Loucy (cell line): ENCODE measurements at regions not wholly inside any gene's neighbourhood (a gene's known extent, or its start where the extent isn't known, plus 50 kb on each side); places are given as distances from the start of the nearest gene placed in this dataset.

Source experiments
- H2AFZ ChIP-seq: fragments of 200-600 bp; sonication (generic); 2 replicates; pipeline ENCODE4 v1.6.0; 2016; ENCODE audit warnings: antibody characterized with exemption, mild to moderate bottlenecking, low read length, moderate library complexity
- H3F3A ChIP-seq: fragments of 200-600 bp; 2 replicates; pipeline ENCODE4 v1.6.0; 2016; ENCODE audit warnings: antibody characterized with exemption, low read depth, mild to moderate bottlenecking
- H3K27me3 ChIP-seq: fragments of 200-600 bp; sonication (generic); 2 replicates; pipeline ENCODE4 v1.6.1; 2014; ENCODE audit warnings: low read length, mild to moderate bottlenecking; ENCODE audit not compliant: insufficient read depth, poor library complexity, severe bottlenecking
- H3K36me3 ChIP-seq: fragments of 200-600 bp; sonication (generic); 2 replicates; pipeline ENCODE4 v1.6.1; 2016; ENCODE audit warnings: low read length; ENCODE audit not compliant: insufficient read depth
- H3K4me1 ChIP-seq: fragments of 200-600 bp; sonication (generic); 2 replicates; pipeline ENCODE4 v1.5.1; 2014; ENCODE audit warnings: low read length, mild to moderate bottlenecking; ENCODE audit not compliant: insufficient read depth, poor library complexity, severe bottlenecking
- H3K4me2 ChIP-seq: fragments of 200-600 bp; sonication (generic); 2 replicates; pipeline ENCODE4 v1.6.0; 2014; ENCODE audit warnings: antibody characterized with exemption, low read length, low read depth, mild to moderate bottlenecking; ENCODE audit not compliant: poor library complexity, severe bottlenecking
- H3K4me3 ChIP-seq: fragments of 200-600 bp; sonication (generic); 2 replicates; pipeline ENCODE4 v1.5.1; 2014; ENCODE audit warnings: low read length, mild to moderate bottlenecking, mixed read lengths; ENCODE audit not compliant: poor library complexity, severe bottlenecking
- H3K79me2 ChIP-seq: fragments of 200-600 bp; sonication (generic); 2 replicates; pipeline ENCODE4 v1.6.1; 2014; ENCODE audit warnings: low read length; ENCODE audit not compliant: insufficient read depth
- H3K9ac ChIP-seq: fragments of 200-600 bp; sonication (generic); 2 replicates; pipeline ENCODE4 v1.6.0; 2014; ENCODE audit warnings: mild to moderate bottlenecking, low read depth, low read length, moderate library complexity; ENCODE audit not compliant: poor library complexity, severe bottlenecking
- H3K9me2 ChIP-seq: fragments of 200-600 bp; sonication (generic); replicated peaks from 2 replicates; pipeline ENCODE4 v1.6.1; 2016; ENCODE audit warnings: low read depth, low read length, mixed read lengths
- H3K9me3 ChIP-seq: fragments of 200-600 bp; sonication (generic); 2 replicates; pipeline ENCODE4 v1.6.1; 2014; ENCODE audit warnings: mild to moderate bottlenecking, antibody characterized with exemption, low read length, low read depth; ENCODE audit not compliant: insufficient read depth
- H4K20me1 ChIP-seq: fragments of 200-600 bp; sonication (generic); 2 replicates; pipeline ENCODE4 v1.6.0; 2014; ENCODE audit warnings: antibody characterized with exemption, low read length, mild to moderate bottlenecking; ENCODE audit not compliant: insufficient read depth, poor library complexity, severe bottlenecking
- EZH2phosphoT487 ChIP-seq: fragments of 200-600 bp; IDR thresholded peaks from 2 replicates; pipeline ENCODE4 v1.6.1; 2018; ENCODE audit warnings: antibody characterized with exemption, mild to moderate bottlenecking, moderate library complexity, borderline replicate concordance
- TF ChIP-seq, protein P1 (sequence below): fragments of 200-600 bp; sonication (generic); conservative IDR thresholded peaks from 2 replicates; pipeline ENCODE4 v1.5.1; 2014; ENCODE audit warnings: mild to moderate bottlenecking, antibody characterized with exemption, low read length

DNA sequence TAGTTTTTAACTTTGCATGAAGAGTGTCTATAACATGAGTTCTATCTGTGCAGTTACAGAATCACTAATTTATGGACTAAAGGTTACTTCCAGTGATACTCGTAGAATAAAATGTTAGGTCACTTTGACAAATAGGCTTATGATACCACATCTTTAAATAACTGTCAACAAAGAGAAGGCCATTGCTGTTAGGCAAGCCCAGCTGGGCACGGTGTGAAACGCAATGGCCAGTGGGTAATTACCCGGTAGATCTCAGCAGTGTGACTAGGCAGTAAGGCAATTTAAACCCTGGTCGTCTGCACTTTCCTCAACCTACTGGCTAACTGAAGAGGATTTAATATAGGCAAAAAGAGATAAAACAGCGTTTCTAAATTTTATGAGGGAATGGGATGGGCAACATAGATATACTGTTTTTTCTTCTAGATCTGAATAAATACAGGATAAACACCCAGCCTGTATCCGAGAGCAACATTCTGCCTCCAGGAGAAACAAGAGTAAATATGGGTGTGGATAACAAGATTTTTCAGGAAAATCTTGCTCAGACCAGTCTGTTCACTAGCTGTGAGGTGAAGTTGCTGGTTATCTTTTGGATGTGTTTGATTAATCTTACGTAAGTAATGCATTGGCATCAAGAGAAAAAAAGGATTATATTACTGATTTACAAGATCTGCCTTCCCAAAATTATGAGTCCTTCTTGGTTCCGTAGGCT lies 631.3 kb downstream of the EFNB2 start:
- Histone ChIP-seq H3K9me2 (no peaks in the 10 kb centered on the region), H3F3A (no peaks in the 10 kb centered on the region), H3K4me1 (peaks cover 11% of the 10 kb centered on the region), H3K27me3 (no peaks in the 10 kb centered on the region), H3K79me2 (no peaks in the 10 kb centered on the region), H4K20me1 (no peaks in the 10 kb centered on the region), H2AFZ (no peak overlapping the region), H3K4me3 (no peak overlapping the region), H3K36me3 (no peaks in the 10 kb centered on the region), H3K9ac (no peak overlapping the region), H3K9me3 (no peaks in the 10 kb centered on the region), H3K4me2 (no peak overlapping the region)
- TF ChIP-seq, protein P1, sequence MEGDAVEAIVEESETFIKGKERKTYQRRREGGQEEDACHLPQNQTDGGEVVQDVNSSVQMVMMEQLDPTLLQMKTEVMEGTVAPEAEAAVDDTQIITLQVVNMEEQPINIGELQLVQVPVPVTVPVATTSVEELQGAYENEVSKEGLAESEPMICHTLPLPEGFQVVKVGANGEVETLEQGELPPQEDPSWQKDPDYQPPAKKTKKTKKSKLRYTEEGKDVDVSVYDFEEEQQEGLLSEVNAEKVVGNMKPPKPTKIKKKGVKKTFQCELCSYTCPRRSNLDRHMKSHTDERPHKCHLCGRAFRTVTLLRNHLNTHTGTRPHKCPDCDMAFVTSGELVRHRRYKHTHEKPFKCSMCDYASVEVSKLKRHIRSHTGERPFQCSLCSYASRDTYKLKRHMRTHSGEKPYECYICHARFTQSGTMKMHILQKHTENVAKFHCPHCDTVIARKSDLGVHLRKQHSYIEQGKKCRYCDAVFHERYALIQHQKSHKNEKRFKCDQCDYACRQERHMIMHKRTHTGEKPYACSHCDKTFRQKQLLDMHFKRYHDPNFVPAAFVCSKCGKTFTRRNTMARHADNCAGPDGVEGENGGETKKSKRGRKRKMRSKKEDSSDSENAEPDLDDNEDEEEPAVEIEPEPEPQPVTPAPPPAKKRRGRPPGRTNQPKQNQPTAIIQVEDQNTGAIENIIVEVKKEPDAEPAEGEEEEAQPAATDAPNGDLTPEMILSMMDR = no peak
- TF ChIP-seq EZH2phosphoT487 = no peak

DNA sequence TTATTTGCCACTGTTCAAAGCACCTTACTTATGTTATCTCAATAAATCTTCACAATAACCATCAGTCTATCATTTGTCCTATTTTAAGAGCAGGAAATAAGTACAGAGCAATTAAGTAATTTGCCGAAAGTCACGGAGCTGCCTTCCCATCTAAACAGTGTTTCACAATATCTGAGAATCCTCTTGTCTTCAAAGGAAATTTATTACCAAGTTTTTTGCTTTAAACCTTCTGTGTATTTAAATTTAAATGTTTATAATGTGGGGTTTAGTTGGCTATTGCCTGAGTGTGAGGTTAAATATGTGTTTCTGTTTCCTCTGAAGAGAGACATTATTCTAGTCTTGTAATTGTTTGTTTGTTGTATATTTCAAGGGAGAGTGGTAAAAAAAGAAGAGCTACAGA lies 633.1 kb downstream of the EFNB2 start:
- Histone ChIP-seq H3K27me3 (no peaks in the 10 kb centered on the region), H3K9me3 (no peaks in the 10 kb centered on the region), H3K4me3 (no peak overlapping the region), H3K4me2 (no peak overlapping the region), H3K36me3 (no peaks in the 10 kb centered on the region), H3F3A (no peaks in the 10 kb centered on the region), H3K9ac (no peak overlapping the region), H2AFZ (no peak overlapping the region), H3K9me2 (no peaks in the 10 kb centered on the region), H3K79me2 (no peaks in the 10 kb centered on the region), H4K20me1 (no peaks in the 10 kb centered on the region), H3K4me1 (no peaks in the 10 kb centered on the region)
- TF ChIP-seq EZH2phosphoT487 = no peak
- TF ChIP-seq, protein P1 = no peak

DNA sequence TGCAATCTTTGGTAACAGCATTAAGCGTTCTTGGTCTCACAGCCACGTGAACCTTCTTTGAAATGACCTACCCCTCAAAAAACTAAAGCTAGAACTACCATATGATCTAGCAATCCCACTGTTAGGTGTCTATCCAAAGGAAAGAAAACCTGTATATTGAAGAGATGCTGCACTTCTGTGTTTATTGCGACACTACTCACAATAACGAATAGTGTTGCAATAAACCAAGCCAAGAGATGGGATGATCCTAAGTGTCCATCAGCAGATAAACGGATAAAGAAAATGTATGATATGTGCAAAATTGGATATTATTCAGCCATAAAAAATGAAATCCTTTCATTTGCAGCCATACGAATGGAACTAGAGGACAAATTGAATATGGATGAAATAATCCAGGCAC lies 637.9 kb downstream of the EFNB2 start:
- no peaks in the 10 kb centered on the region for H3F3A ChIP-seq
- H3K79me2 ChIP-seq = no peaks in the 10 kb centered on the region
- H3K4me1 ChIP-seq = no peaks in the 10 kb centered on the region
- no peaks in the 10 kb centered on the region for H3K9me2 ChIP-seq
- no peaks in the 10 kb centered on the region for H3K9me3 ChIP-seq
- H3K36me3 ChIP-seq = no peaks in the 10 kb centered on the region
- H4K20me1 ChIP-seq = no peaks in the 10 kb centered on the region
- TF ChIP-seq, protein P1 = no peak
- TF ChIP-seq EZH2phosphoT487 = no peak
- H3K4me3 ChIP-seq = no peak overlapping the region
- H3K27me3 ChIP-seq = no peaks in the 10 kb centered on the region
- H3K4me2 ChIP-seq = no peak overlapping the region
- no peak overlapping the region for H2AFZ ChIP-seq
- H3K9ac ChIP-seq = no peak overlapping the region
